A172 (cell line): ENCODE measurements at regions not wholly inside any gene's neighbourhood (a gene's known extent, or its start where the extent isn't known, plus 50 kb on each side); places are given as distances from the start of the nearest gene placed in this dataset.

Experiments
- DNase-seq: peaks from one replicate; pipeline ENCODE4 v3.0.0-alpha.2; 2015; ENCODE audit warnings: low spot score

DNA sequence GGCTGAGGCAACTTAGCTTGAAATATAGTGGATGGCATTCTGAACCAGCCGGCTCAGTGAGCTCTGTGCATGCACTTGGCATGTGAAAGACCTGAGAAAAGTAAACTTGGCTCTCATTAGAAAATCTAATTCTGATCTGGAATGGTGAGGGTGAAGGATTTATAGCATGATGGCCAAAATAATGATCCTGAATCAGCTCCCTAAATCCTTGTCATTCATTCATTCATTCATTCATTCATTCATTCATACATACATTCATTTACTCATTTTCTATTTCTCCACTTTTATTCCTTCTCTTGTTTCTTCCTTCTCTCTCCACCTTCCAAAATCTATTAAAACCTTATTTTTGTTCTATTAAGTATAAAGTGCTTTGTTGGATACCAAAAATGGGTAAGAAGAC lies 681.1 kb downstream of the DHX35 start:
- DNase-seq, result no peak

- DNase-seq, result no peak
Observed at GRCh38 chr20:39641423-39641822, 679.3 kb downstream of the DHX35 start.

DNA sequence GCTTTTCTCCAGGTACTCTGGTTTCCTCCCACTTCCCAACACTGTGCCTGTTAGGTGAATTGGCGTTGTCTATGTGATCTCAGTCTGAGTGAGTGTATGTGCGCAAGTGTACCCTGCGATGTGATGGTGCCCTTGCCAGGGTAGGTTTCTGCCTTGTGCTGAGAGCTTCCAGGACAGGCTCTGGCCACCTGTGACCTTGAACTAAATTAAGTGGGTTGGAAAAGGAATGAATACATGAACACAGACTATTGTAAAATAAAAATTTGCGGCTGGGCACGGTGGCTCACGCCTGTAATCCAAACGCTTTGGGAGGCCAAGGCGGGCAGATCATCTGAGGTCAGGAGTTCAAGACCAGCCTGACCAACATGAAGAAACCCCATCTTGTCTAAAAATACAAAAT lies 678.0 kb downstream of the DHX35 start:
- DNase-seq, result no peak

DNA sequence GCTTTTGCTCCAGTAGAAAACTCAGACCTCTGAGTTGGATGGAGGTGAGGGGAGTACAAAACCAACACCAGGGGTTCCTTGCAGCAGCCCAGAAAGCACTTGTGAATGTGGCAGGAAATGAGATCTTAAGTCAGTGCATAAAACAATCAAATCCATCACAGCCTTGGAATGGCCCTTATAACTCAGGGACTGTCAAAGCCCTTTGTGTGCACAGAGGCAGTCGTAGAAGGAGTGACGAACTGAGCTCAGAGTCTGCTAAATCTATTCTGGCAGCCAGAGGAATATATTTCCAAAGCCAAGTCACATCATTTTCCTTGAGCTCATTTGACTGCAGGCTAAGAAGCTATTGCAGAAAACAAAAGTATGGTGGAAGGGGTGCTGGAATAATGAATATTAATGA lies 676.6 kb downstream of the DHX35 start:
- no peak for DNase-seq

DNA sequence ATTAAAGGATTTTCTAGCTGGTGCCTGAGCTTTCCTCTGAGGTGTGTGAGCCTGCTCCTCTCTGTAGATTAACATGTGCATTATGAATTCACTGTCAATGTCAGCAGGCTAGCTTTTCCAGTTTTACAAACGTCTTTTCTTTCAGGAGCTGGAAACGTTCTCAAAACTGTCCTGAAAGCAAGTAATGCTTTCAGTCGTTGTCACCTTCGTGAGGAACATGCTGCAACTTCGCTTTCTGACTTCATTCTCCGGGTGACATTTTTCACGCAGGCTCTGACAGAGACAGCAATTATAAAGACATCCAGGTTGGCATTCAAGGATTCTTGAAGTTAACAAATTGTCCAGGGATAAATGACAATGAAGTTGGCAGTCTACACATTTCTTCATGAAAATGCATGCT lies 671.5 kb downstream of the DHX35 start:
- no peak for DNase-seq

DNA sequence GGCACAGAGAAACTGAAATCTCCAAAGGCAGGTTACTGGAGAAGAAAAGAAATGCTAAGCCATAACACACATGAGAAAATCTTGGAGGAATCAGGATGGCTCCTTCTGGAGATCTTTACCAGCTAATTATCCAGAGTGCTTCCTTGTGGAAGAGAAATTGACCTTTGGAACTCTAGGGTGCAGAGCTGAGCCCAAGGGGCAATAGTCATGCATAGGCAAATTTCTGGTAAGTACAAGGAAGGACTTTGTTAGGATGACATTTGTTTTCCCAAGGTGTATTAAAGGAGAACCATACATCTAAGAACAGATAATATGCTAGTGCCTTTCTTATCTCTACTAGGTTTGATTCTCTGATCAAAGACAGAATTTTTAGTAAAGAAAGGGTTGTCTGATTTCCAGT lies 670.6 kb downstream of the DHX35 start:
- DNase-seq, result no peak

GRCh38 chr20:39632176-39632575 lies 670.0 kb downstream of the DHX35 start:
- no peak for DNase-seq

DNA sequence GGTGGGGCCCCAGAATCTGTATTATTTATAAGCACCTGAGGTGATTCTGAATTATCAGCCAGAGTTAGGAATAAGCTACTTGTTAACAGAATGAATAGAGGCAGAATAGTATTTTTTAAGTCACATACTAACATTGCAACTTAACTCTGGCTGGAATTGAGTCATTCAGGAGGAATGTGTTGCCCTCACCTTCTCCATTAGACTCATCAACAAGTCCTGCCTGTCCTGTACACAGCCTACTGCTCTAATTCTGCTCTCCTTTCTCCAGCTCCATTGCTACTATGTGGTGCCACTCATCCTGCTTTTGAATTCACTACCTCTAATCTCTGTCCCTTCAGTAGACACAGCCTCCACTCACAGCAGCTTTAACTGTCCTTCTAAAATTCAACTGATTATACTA lies 669.4 kb downstream of the DHX35 start:
- DNase-seq, result peak; percentile 5

- no peak for DNase-seq
Observed at GRCh38 chr20:39630215-39630908, 668.2 kb downstream of the DHX35 start.

DNA sequence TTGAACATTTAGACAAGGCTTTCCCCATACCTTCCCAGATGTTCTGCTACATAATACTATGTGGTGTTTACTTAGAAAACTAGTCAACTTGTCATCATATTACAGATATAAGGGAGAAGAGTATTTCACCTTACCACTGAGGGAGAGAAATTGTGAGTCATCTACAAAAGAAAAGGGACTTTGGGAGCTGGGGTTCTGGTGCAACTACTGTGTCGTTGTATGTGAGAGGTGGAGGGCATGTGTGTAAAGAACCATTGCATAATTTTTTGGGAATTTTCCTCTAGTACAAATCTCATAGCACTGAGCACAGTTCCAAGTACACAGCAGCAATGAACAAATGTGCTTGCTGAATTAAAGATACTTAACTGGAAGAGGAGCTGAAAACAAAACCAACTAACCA lies 665.6 kb downstream of the DHX35 start:
- DNase-seq, result no peak

- DNase-seq, result no peak
Observed at GRCh38 chr20:39624316-39624715, 662.2 kb downstream of the DHX35 start.

DNA sequence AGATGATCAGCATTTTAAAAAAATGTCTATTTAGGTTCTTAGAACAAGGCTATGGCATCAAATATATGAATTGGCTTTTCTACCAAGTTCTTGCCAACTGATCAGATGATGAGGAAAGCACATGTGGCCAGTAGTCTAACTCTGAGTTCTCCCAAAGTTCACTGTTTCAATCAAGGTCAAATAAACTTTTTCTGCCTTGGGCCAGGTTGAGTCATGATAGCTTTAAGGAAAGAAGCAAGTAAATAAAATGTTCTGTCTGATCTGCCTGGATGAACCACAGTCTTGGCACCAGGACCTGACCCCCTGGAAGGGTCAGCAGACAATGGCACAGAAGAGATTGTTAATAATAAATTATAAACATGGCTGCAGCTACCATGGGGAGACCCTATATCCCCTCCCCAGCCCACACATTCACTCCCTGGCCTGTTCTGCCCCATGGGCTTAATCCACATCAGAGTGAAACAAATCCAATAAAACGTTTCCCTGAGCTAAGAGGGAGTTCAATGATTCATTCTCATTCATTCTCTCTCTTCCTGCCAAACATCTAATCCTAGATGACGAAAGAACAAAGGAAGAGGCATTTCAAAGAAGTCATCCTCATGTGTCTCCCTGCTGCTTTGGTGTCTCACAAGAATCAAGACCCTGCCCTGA lies 661.6 kb downstream of the DHX35 start:
- no peak for DNase-seq

DNA sequence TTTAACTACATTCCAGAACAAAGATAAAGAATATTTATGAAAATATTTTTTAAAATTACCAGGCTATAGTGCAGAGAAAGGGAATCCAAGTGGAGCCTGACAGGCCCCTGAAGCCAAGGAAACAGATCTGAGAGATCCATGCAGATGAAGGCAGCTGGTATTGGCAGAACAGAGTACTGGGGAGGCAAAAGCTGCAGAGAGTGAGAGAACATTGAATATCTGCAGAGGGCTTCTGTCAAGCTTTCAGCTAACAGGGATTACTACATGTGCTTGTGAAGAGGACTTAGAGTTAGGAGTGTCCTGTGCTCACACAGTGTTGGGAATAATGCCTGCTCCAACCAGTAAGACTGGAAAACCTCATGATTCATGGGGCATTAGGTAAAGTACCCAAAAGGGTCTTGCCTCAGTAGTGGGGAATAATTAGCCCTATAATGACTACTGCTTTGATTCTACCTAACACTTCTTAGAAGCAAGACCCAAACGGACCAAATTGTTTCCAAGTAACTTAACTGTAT lies 657.2 kb downstream of the DHX35 start:
- DNase-seq, result no peak

- DNase-seq, result no peak
Observed at GRCh38 chr20:39611901-39612300, 649.8 kb downstream of the DHX35 start.

DNA sequence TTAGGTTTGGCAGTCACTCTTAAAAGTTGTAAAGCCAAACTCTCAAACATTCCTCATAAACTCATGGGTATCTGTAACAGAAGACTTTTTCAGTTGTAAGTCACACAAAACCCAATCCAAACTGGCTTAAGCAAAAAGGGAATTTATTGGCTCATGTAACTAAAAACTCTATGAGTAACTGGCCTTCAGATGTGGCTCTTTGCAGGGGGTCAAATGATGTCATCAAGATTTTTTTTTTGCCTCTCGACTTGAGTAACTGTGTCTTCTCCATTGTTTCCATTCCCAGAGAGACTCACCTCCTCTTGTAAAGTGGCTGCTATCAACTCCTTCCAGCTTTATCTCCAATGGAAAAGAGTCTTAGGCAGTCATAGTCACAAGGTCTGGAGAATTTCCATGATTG lies 645.0 kb downstream of the DHX35 start:
- DNase-seq, result no peak

DNA sequence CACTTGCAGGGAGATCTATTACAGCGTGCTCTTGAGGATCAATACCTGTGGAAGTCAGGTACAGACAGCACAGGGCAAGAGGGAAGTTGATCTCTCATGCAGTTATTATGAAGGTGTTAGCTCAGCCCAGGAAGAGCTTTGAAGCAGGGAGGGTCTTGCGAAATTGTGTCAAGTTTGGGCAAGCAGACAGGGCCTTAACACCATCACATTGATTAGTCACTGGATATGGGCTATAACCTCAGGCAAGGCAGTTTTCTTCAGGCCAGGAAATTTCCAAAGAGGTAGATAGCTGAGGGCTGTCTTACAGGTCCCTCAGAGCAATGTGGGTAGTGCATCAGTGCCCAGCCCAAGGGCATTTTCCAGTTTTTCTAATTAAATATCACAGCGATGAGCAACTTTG lies 643.8 kb downstream of the DHX35 start:
- DNase-seq, result no peak

DNA sequence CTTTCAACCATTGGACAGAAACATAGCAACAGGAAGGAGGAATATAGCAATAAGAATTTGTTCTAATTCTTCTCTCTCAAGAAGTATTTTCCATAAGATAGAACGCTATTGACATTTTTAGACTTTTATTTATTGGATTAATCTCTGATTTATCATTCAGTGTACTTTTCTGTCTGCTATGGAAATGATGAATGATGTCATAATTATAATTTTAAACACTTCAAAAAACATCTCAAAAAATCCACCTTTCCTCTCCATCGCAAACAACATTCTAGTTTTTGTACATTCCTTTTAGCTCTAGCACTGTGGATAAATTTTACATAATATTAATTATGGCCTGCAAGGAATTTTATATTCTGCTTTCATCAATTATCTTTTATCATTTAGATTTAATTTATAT lies 643.2 kb downstream of the DHX35 start:
- DNase-seq, result no peak

DNA sequence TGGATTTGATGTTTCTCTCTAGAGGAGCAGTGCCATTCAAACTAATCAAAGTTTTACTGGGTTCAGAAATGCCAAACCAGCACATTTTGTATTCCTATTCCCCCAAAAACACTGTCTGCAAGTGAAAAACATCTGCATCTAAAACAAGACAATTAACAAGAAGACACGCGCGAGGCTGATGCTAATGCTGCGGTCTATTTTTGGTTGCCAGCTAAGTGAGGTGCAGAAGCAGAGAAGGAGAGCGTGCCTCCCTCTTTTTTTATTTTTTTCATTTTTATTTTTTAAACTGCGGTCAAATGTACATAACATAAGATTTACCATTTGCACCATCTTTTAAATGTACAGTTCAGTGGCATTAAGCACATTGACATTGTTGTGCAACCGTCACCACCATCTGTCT lies 641.1 kb downstream of the DHX35 start:
- no peak for DNase-seq

GRCh38 chr20:39602649-39603048 lies 640.5 kb downstream of the DHX35 start:
- DNase-seq, result no peak

DNA sequence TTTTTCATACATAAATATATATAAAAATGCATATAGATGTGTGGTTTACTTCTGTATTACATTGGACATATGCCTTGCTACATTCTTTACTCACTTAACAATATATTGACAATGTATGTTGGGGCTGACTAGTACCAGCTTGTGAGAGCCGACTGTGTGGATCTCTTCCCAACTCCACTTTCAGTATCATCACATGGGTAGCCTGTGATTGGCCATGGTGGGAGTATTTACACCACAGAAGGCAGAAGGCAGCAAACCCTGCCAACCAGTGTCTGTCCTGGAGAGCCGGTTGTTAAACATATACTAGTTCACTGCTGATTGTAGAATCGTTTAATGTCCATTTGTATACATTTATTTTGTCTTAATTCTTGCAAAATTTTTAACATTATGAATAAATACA lies 638.7 kb downstream of the DHX35 start:
- no peak for DNase-seq

GRCh38 chr20:39600156-39600555 lies 638.0 kb downstream of the DHX35 start:
- no peak for DNase-seq

DNA sequence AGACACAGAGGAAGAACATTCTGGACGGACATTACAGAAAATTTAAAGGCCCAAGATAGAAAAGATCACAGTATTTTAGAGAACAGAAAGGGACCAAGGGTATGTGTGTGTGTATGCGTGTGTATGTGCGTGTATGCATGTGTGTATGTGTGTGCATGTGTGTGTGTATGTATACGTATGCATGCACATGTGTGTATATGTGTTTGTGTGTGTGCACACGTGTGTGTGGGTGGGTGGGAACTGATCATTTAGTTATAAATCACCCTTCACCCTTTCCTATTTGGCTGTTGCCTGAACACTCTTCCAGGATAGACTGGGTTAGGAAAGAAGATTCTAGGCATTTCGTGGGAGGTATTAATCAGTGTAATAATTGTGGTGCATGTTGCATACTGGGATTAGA lies 634.4 kb downstream of the DHX35 start:
- no peak for DNase-seq

- no peak for DNase-seq
Observed at GRCh38 chr20:39592371-39592770, 630.2 kb downstream of the DHX35 start.
